Brain microvascular endothelial cell (primary cell): ENCODE measurements at regions not wholly inside any gene's neighbourhood (a gene's known extent, or its start where the extent isn't known, plus 50 kb on each side); places are given as distances from the start of the nearest gene placed in this dataset.
A peak's percentile ranks its signal among the peaks of the same experiment; 100 is the strongest.

ENCODE experiments used
- DNase-seq: peaks from one replicate; pipeline ENCODE4 v3.0.0-alpha.2; 2020
- H3K27ac ChIP-seq: fragments of 250-450 bp; sonication (Bioruptor Pico); 2 replicates; pipeline ENCODE4 v1.5.1; 2020; ENCODE audit warnings: mild to moderate bottlenecking, moderate library complexity
- H3K27me3 ChIP-seq: fragments of 250-450 bp; sonication (Bioruptor Pico); replicated peaks from 2 replicates; pipeline ENCODE4 v1.5.1; 2020; ENCODE audit warnings: mild to moderate bottlenecking
- H3K36me3 ChIP-seq: fragments of 250-450 bp; sonication (Bioruptor Pico); replicated peaks from 2 replicates; pipeline ENCODE4 v1.5.1; 2020; ENCODE audit warnings: mild to moderate bottlenecking
- H3K4me3 ChIP-seq: 2 replicates; pipeline ENCODE4 v1.5.1; 2011; ENCODE audit warnings: low read depth, mild to moderate bottlenecking, control low read depth, low read length, moderate library complexity
- CTCF ChIP-seq: IDR thresholded peaks from 2 replicates; pipeline ENCODE4 v1.5.1; 2011; ENCODE audit warnings: low read depth, mild to moderate bottlenecking, moderate library complexity, low read length, control low read depth, inconsistent platforms; ENCODE audit errors: missing control alignments
- in situ Hi-C: cut with HindIII; loops from 2 replicates; pipeline ENCODE4 v1.10.0; 2017; ENCODE audit warnings: low sequenced_read_pairs, low pct_ligation_motif_present

GRCh38 chr5:97549496-97549895 lies 366.4 kb upstream of the RIOK2 start:
- no peak for TF ChIP-seq CTCF
- Histone ChIP-seq H3K4me3 (no peak overlapping the region), H3K36me3 (no peaks in the 10 kb centered on the region), H3K27ac (no peak overlapping the region), H3K27me3 (no peaks in the 10 kb centered on the region)
- in situ Hi-C loops = no loop called here
- DNase-seq = no peak

- Histone ChIP-seq H3K27me3 (no peaks in the 10 kb centered on the region), H3K36me3 (no peaks in the 10 kb centered on the region), H3K27ac (no peak overlapping the region), H3K4me3 (no peak overlapping the region)
- in situ Hi-C loops = no loop called here
- no peak for TF ChIP-seq CTCF
- DNase-seq = peak; percentile 52
Observed at GRCh38 chr5:97550164-97550563, 367.1 kb upstream of the RIOK2 start.

- no peak for TF ChIP-seq CTCF
- H3K27me3 ChIP-seq = no peaks in the 10 kb centered on the region
- H3K27ac ChIP-seq = no peak overlapping the region
- no peak for DNase-seq
- in situ Hi-C loops = no loop called here
- no peak overlapping the region for H3K4me3 ChIP-seq
- H3K36me3 ChIP-seq = no peaks in the 10 kb centered on the region
Observed at GRCh38 chr5:97550818-97551217, 367.8 kb upstream of the RIOK2 start.

- no peak for DNase-seq
- in situ Hi-C loops = no loop called here
- H3K27ac ChIP-seq = no peak overlapping the region
Observed at GRCh38 chr5:97553604-97554452, 370.8 kb upstream of the RIOK2 start.

GRCh38 chr5:97554977-97555643 lies 372.1 kb upstream of the RIOK2 start:
- peak; percentile 41 for DNase-seq
- in situ Hi-C loops = no loop called here
- Histone ChIP-seq H3K36me3 (no peaks in the 10 kb centered on the region), H3K27me3 (no peaks in the 10 kb centered on the region), H3K4me3 (no peak overlapping the region), H3K27ac (no peak overlapping the region)
- no peak for TF ChIP-seq CTCF

More at GRCh38 chr5:97553604-97554452, 370.8 kb upstream of the RIOK2 start:
- TF ChIP-seq CTCF = no peak
- no peaks in the 10 kb centered on the region for H3K27me3 ChIP-seq
- H3K4me3 ChIP-seq = no peak overlapping the region
- H3K36me3 ChIP-seq = no peaks in the 10 kb centered on the region
